Hepatocyte (in vitro differentiated cells): ENCODE measurements at regions not wholly inside any gene's neighbourhood (a gene's known extent, or its start where the extent isn't known, plus 50 kb on each side); places are given as distances from the start of the nearest gene placed in this dataset.

Experiments
- DNase-seq: peaks from one replicate; pipeline ENCODE4 v3.0.0-alpha.2; 2016; ENCODE audit warnings: low spot score
- H2AFZ ChIP-seq: fragments of 200-600 bp; sonication (generic); 2 replicates; pipeline ENCODE4 v1.6.0; 2016; ENCODE audit warnings: antibody characterized with exemption, mild to moderate bottlenecking
- H3K27ac ChIP-seq: fragments of 200-600 bp; sonication (generic); 2 replicates; pipeline ENCODE4 v1.5.1; 2016; ENCODE audit warnings: mild to moderate bottlenecking
- H3K27me3 ChIP-seq: fragments of 200-600 bp; sonication (generic); 2 replicates; pipeline ENCODE4 v1.6.1; 2016
- H3K36me3 ChIP-seq: fragments of 200-600 bp; sonication (generic); replicated peaks from 2 replicates; pipeline ENCODE4 v1.5.1; 2016; ENCODE audit warnings: low read depth; ENCODE audit not compliant: insufficient read depth
- H3K4me1 ChIP-seq: fragments of 200-600 bp; sonication (generic); 2 replicates; pipeline ENCODE4 v1.5.1; 2016; ENCODE audit warnings: mild to moderate bottlenecking, moderate library complexity; ENCODE audit not compliant: insufficient read depth
- H3K4me2 ChIP-seq: fragments of 200-600 bp; sonication (generic); 2 replicates; pipeline ENCODE4 v1.6.0; 2016
- H3K4me3 ChIP-seq: fragments of 200-600 bp; sonication (generic); 2 replicates; pipeline ENCODE4 v1.5.1; 2016; ENCODE audit warnings: mild to moderate bottlenecking
- H3K79me2 ChIP-seq: fragments of 200-600 bp; sonication (generic); 2 replicates; pipeline ENCODE4 v1.6.0; 2017; ENCODE audit warnings: mild to moderate bottlenecking
- H3K9me2 ChIP-seq: fragments of 200-600 bp; sonication (generic); replicated peaks from 2 replicates; pipeline ENCODE4 v1.6.0; 2017; ENCODE audit warnings: mild to moderate bottlenecking; ENCODE audit not compliant: insufficient read depth
- H3K9me3 ChIP-seq: fragments of 200-600 bp; sonication (generic); 2 replicates; pipeline ENCODE4 v1.5.1; 2016; ENCODE audit warnings: low read depth, mild to moderate bottlenecking
- H4K20me1 ChIP-seq: fragments of 200-600 bp; sonication (generic); 2 replicates; pipeline ENCODE4 v1.6.0; 2016; ENCODE audit warnings: mild to moderate bottlenecking; ENCODE audit not compliant: insufficient read depth, poor library complexity, severe bottlenecking
- EZH2 ChIP-seq: fragments of 200-600 bp; sonication (generic); IDR thresholded peaks from 2 replicates; pipeline ENCODE4 v1.6.1; 2016; ENCODE audit warnings: antibody characterized with exemption, mild to moderate bottlenecking, borderline replicate concordance
- EZH2phosphoT487 ChIP-seq: fragments of 200-600 bp; sonication (generic); IDR thresholded peaks from one replicate; pipeline ENCODE4 v1.6.1; 2018; ENCODE audit warnings: antibody characterized with exemption, mild to moderate bottlenecking, low read depth, moderate library complexity; ENCODE audit not compliant: unreplicated experiment, severe bottlenecking
- WGBS: methylation state at CpG from one replicate; pipeline ENCODE4 v1.1.6; 2016; ENCODE audit warnings: low lambda C conversion rate; ENCODE audit errors: missing lambda C conversion rate; 5-methylcytosine and 5-hydroxymethylcytosine counted together
- TF ChIP-seq, protein P1 (sequence below): fragments of 200-600 bp; sonication (generic); IDR thresholded peaks from 2 replicates; pipeline ENCODE4 v1.5.1; 2016; ENCODE audit warnings: antibody characterized with exemption, mild to moderate bottlenecking; ENCODE audit not compliant: poor library complexity

- 70% methylated on average over 2 of the region's 2 CpGs for WGBS
- no peak overlapping the region for H3K4me3 ChIP-seq
- H2AFZ ChIP-seq, result no peak overlapping the region
- H3K4me1 ChIP-seq, result no peaks in the 10 kb centered on the region
- H3K4me2 ChIP-seq, result no peak overlapping the region
- no peaks in the 10 kb centered on the region for H3K36me3 ChIP-seq
- H4K20me1 ChIP-seq, result no peaks in the 10 kb centered on the region
- no peaks in the 10 kb centered on the region for H3K27me3 ChIP-seq
- no peak for DNase-seq
- no peaks in the 10 kb centered on the region for H3K9me3 ChIP-seq
- TF ChIP-seq EZH2phosphoT487 (no peak), EZH2 (no peak)
- TF ChIP-seq, protein P1, sequence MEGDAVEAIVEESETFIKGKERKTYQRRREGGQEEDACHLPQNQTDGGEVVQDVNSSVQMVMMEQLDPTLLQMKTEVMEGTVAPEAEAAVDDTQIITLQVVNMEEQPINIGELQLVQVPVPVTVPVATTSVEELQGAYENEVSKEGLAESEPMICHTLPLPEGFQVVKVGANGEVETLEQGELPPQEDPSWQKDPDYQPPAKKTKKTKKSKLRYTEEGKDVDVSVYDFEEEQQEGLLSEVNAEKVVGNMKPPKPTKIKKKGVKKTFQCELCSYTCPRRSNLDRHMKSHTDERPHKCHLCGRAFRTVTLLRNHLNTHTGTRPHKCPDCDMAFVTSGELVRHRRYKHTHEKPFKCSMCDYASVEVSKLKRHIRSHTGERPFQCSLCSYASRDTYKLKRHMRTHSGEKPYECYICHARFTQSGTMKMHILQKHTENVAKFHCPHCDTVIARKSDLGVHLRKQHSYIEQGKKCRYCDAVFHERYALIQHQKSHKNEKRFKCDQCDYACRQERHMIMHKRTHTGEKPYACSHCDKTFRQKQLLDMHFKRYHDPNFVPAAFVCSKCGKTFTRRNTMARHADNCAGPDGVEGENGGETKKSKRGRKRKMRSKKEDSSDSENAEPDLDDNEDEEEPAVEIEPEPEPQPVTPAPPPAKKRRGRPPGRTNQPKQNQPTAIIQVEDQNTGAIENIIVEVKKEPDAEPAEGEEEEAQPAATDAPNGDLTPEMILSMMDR, result no peak
- H3K9me2 ChIP-seq, result no peaks in the 10 kb centered on the region
- H3K27ac ChIP-seq, result no peak overlapping the region
- H3K79me2 ChIP-seq, result no peaks in the 10 kb centered on the region
These were observed 354.3 kb downstream of the GPAT3 start for GRCh38 chr4:83890231-83890630.

- Histone ChIP-seq H2AFZ (no peak overlapping the region), H3K9me2 (no peaks in the 10 kb centered on the region), H3K27ac (no peak overlapping the region), H3K9me3 (no peaks in the 10 kb centered on the region), H3K4me1 (no peaks in the 10 kb centered on the region), H3K27me3 (no peaks in the 10 kb centered on the region), H3K79me2 (no peaks in the 10 kb centered on the region), H4K20me1 (no peaks in the 10 kb centered on the region), H3K4me2 (no peak overlapping the region), H3K4me3 (no peak overlapping the region), H3K36me3 (no peaks in the 10 kb centered on the region)
- TF ChIP-seq EZH2, result no peak
- no peak for TF ChIP-seq EZH2phosphoT487
- TF ChIP-seq, protein P1, result no peak
- DNase-seq, result no peak
- 88% methylated on average over 2 of the region's 2 CpGs for WGBS
These were observed 353.9 kb downstream of the GPAT3 start for GRCh38 chr4:83889802-83890201.

GRCh38 chr4:83885256-83886182 is 349.6 kb downstream of the GPAT3 start:
- WGBS, result 82% methylated on average over 6 of the region's 6 CpGs
- H3K9me3 ChIP-seq, result no peaks in the 10 kb centered on the region
- H3K79me2 ChIP-seq, result no peaks in the 10 kb centered on the region
- no peak overlapping the region for H3K27ac ChIP-seq
- H3K9me2 ChIP-seq, result no peaks in the 10 kb centered on the region
- no peaks in the 10 kb centered on the region for H3K27me3 ChIP-seq
- no peak for TF ChIP-seq EZH2
- no peak overlapping the region for H3K4me3 ChIP-seq
- H2AFZ ChIP-seq, result no peak overlapping the region
- no peaks in the 10 kb centered on the region for H3K36me3 ChIP-seq
- no peaks in the 10 kb centered on the region for H4K20me1 ChIP-seq
- no peak for DNase-seq
- H3K4me1 ChIP-seq, result no peaks in the 10 kb centered on the region
- H3K4me2 ChIP-seq, result no peak overlapping the region

DNA sequence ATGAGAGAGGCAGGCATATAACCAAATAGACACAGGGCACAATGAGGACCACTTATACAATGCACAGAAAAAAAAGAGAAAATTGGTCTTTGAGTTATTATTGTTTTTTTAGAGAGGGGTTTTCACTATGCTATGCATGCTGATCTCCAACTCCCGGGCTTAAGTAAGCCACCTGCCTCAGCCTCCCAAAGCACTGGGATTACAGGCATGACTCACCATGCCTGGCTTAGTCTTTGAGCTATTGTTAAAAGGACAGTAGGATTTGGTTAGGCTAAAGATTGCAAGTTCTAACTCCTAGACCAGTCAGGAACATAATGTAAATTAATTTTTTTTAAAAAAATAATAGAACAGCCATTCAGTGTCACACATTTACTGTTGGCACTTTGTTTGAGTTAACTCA is 340.1 kb downstream of the GPAT3 start:
- no peaks in the 10 kb centered on the region for H3K27me3 ChIP-seq
- 30% methylated on average over 1 of the region's 1 CpG for WGBS
- DNase-seq, result no peak

More for the DNA sequence above, 340.1 kb downstream of the GPAT3 start:
- TF ChIP-seq EZH2phosphoT487 (no peak), EZH2 (no peak)
- TF ChIP-seq, protein P1, result no peak
- Histone ChIP-seq H3K4me3 (no peak overlapping the region), H3K79me2 (no peaks in the 10 kb centered on the region), H3K9me3 (no peaks in the 10 kb centered on the region), H3K4me2 (no peak overlapping the region), H2AFZ (no peak overlapping the region), H3K36me3 (no peaks in the 10 kb centered on the region), H3K27ac (no peak overlapping the region), H4K20me1 (no peaks in the 10 kb centered on the region), H3K4me1 (no peaks in the 10 kb centered on the region), H3K9me2 (no peaks in the 10 kb centered on the region)
